ENCODE measurements at regions not wholly inside any gene's neighbourhood (a gene's known extent, or its start where the extent isn't known, plus 50 kb on each side); places are given as distances from the start of the nearest gene placed in this dataset.

GRCh38 chr15:98447069-98447468, 201.3 kb upstream of the IGF1R start:
- no peak for TF ChIP-seq CTCF (IDR thresholded peaks at IDR 0.05; ENCODE audit: insufficient read depth, low read length, poor library complexity, severe bottlenecking)
- no peak for TF ChIP-seq EZH2phosphoT487 (conservative IDR thresholded peaks at IDR 0.05; ENCODE audit: low read length)
- Histone ChIP-seq H3K4me2 (ENCODE audit: low read depth, low read length, poor library complexity, severe bottlenecking) (no peak overlapping the region), H3K4me3 (ENCODE audit: insufficient read depth, low read length, poor library complexity, severe bottlenecking) (no peak overlapping the region), H4K20me1 (ENCODE audit: low read depth, low read length) (no peaks in the 10 kb centered on the region), H3K27ac (ENCODE audit: low read depth, low read length) (no peak overlapping the region), H3K9ac (ENCODE audit: low read length) (no peak overlapping the region), H3K9me3 (ENCODE audit: insufficient read depth, low read length) (no peaks in the 10 kb centered on the region), H3K36me3 (ENCODE audit: low read length) (no peaks in the 10 kb centered on the region), H3K79me2 (ENCODE audit: insufficient read depth, low read length) (no peaks in the 10 kb centered on the region), H2AFZ (ENCODE audit: low read depth, low read length, severe bottlenecking) (no peak overlapping the region), H3K27me3 (ENCODE audit: low read length) (no peaks in the 10 kb centered on the region), H3F3A (ENCODE audit: insufficient read depth) (no peaks in the 10 kb centered on the region), H3K9me2 (replicated peaks; ENCODE audit: insufficient read depth, low read length) (no peaks in the 10 kb centered on the region)

DNA sequence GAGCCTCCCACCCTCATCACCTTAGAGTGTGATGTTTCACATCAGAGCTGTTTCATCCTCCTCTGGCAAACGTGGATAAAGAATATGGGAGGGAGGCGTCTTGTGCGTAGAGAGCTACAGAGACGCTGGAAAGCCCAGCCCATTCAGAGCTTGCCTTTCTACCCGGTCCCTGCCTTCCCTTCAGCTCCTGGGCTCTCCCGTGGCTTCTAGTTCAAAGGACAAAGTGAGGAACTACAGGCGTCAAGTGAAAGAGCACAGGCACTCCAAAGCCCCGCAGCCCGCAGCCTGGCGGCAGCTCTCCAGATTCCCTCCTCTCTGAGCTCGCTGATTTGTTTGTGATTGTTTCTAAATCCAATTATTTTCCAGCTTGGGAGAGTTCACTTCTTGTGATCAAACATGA, 197.1 kb upstream of the IGF1R start:
- Histone ChIP-seq H3K9ac (ENCODE audit: low read length) (no peak overlapping the region), H2AFZ (ENCODE audit: low read depth, low read length, severe bottlenecking) (no peak overlapping the region), H4K20me1 (ENCODE audit: low read depth, low read length) (no peaks in the 10 kb centered on the region), H3F3A (ENCODE audit: insufficient read depth) (no peaks in the 10 kb centered on the region), H3K9me2 (replicated peaks; ENCODE audit: insufficient read depth, low read length) (no peaks in the 10 kb centered on the region), H3K27ac (ENCODE audit: low read depth, low read length) (no peak overlapping the region), H3K36me3 (ENCODE audit: low read length) (no peaks in the 10 kb centered on the region), H3K27me3 (ENCODE audit: low read length) (no peaks in the 10 kb centered on the region), H3K4me2 (ENCODE audit: low read depth, low read length, poor library complexity, severe bottlenecking) (no peak overlapping the region), H3K79me2 (ENCODE audit: insufficient read depth, low read length) (no peaks in the 10 kb centered on the region), H3K4me3 (ENCODE audit: insufficient read depth, low read length, poor library complexity, severe bottlenecking) (no peak overlapping the region), H3K9me3 (ENCODE audit: insufficient read depth, low read length) (no peaks in the 10 kb centered on the region)
- TF ChIP-seq CTCF (IDR thresholded peaks at IDR 0.05; ENCODE audit: insufficient read depth, low read length, poor library complexity, severe bottlenecking) (no peak), EZH2phosphoT487 (conservative IDR thresholded peaks at IDR 0.05; ENCODE audit: low read length) (no peak)

GRCh38 chr15:98452238-98452637, 196.1 kb upstream of the IGF1R start:
- TF ChIP-seq CTCF (IDR thresholded peaks at IDR 0.05; ENCODE audit: insufficient read depth, low read length, poor library complexity, severe bottlenecking) (no peak), EZH2phosphoT487 (conservative IDR thresholded peaks at IDR 0.05; ENCODE audit: low read length) (no peak)
- no peak overlapping the region for H2AFZ ChIP-seq (ENCODE audit: low read depth, low read length, severe bottlenecking)
- H3K9me3 ChIP-seq (ENCODE audit: insufficient read depth, low read length), result no peaks in the 10 kb centered on the region
- H3K4me2 ChIP-seq (ENCODE audit: low read depth, low read length, poor library complexity, severe bottlenecking), result no peak overlapping the region
- H3K4me3 ChIP-seq (ENCODE audit: insufficient read depth, low read length, poor library complexity, severe bottlenecking), result no peak overlapping the region
- H3K9ac ChIP-seq (ENCODE audit: low read length), result no peak overlapping the region
- H3K27ac ChIP-seq (ENCODE audit: low read depth, low read length), result no peak overlapping the region
- H3K27me3 ChIP-seq (ENCODE audit: low read length), result no peaks in the 10 kb centered on the region
- H4K20me1 ChIP-seq (ENCODE audit: low read depth, low read length), result no peaks in the 10 kb centered on the region
- H3K9me2 ChIP-seq (replicated peaks; ENCODE audit: insufficient read depth, low read length), result no peaks in the 10 kb centered on the region
- no peaks in the 10 kb centered on the region for H3F3A ChIP-seq (ENCODE audit: insufficient read depth)
- no peaks in the 10 kb centered on the region for H3K36me3 ChIP-seq (ENCODE audit: low read length)
- H3K79me2 ChIP-seq (ENCODE audit: insufficient read depth, low read length), result no peaks in the 10 kb centered on the region

DNA sequence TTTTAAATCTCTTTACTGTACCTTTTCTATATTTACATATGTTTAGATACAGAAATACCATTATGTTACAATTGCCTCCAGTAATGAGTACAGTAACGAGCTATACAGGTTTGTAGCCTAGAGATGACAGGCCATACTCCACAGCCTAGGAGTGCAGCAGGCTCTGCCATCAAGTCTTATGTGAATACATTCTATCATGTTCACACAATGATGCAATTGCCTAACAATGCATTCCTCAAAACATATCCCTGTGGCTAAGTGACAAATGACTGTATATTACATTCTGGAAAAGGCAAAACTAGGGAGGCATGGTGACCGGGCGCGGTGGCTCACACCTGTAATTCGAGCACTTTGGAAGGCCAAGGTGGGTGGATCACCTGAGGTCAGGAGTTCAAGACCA, 192.4 kb upstream of the IGF1R start:
- no peaks in the 10 kb centered on the region for H3F3A ChIP-seq (ENCODE audit: insufficient read depth)
- no peak overlapping the region for H2AFZ ChIP-seq (ENCODE audit: low read depth, low read length, severe bottlenecking)
- no peaks in the 10 kb centered on the region for H3K36me3 ChIP-seq (ENCODE audit: low read length)
- H3K4me2 ChIP-seq (ENCODE audit: low read depth, low read length, poor library complexity, severe bottlenecking), result no peak overlapping the region
- H3K9me3 ChIP-seq (ENCODE audit: insufficient read depth, low read length), result no peaks in the 10 kb centered on the region
- no peak overlapping the region for H3K27ac ChIP-seq (ENCODE audit: low read depth, low read length)
- no peaks in the 10 kb centered on the region for H3K9me2 ChIP-seq (replicated peaks; ENCODE audit: insufficient read depth, low read length)
- H3K4me3 ChIP-seq (ENCODE audit: insufficient read depth, low read length, poor library complexity, severe bottlenecking), result no peak overlapping the region
- no peaks in the 10 kb centered on the region for H3K79me2 ChIP-seq (ENCODE audit: insufficient read depth, low read length)
- TF ChIP-seq EZH2phosphoT487 (conservative IDR thresholded peaks at IDR 0.05; ENCODE audit: low read length) (no peak), CTCF (IDR thresholded peaks at IDR 0.05; ENCODE audit: insufficient read depth, low read length, poor library complexity, severe bottlenecking) (no peak)
- H3K27me3 ChIP-seq (ENCODE audit: low read length), result no peaks in the 10 kb centered on the region
- H3K9ac ChIP-seq (ENCODE audit: low read length), result no peak overlapping the region
- H4K20me1 ChIP-seq (ENCODE audit: low read depth, low read length), result no peaks in the 10 kb centered on the region
